Neural progenitor cell (in vitro differentiated cells): ENCODE measurements at regions not wholly inside any gene's neighbourhood (a gene's known extent, or its start where the extent isn't known, plus 50 kb on each side); places are given as distances from the start of the nearest gene placed in this dataset.
A peak's percentile ranks its signal among the peaks of the same experiment; 100 is the strongest.

Experiments
- DNase-seq: peaks from one replicate; pipeline ENCODE4 v3.0.0-alpha.2; 2016; ENCODE audit warnings: low spot score
- H2AFZ ChIP-seq: fragments of 200-600 bp; sonication (generic); replicated peaks from 2 replicates; pipeline ENCODE4 v1.6.1; 2016; ENCODE audit warnings: antibody characterized with exemption
- H3F3A ChIP-seq: fragments of 200-600 bp; sonication (generic); 2 replicates; pipeline ENCODE4 v1.6.1; 2016; ENCODE audit warnings: antibody characterized with exemption, low read depth
- H3K27ac ChIP-seq: fragments of 200-600 bp; sonication (generic); 2 replicates; pipeline ENCODE4 v1.5.1; 2016; ENCODE audit warnings: mild to moderate bottlenecking
- H3K27me3 ChIP-seq: fragments of 200-600 bp; sonication (generic); 2 replicates; pipeline ENCODE4 v1.6.1; 2016; ENCODE audit warnings: mild to moderate bottlenecking, moderate library complexity
- H3K36me3 ChIP-seq: fragments of 200-600 bp; sonication (generic); 2 replicates; pipeline ENCODE4 v1.5.1; 2016
- H3K4me1 ChIP-seq: fragments of 200-600 bp; sonication (generic); 2 replicates; pipeline ENCODE4 v1.6.1; 2016; ENCODE audit warnings: mixed run types
- H3K4me2 ChIP-seq: fragments of 200-600 bp; sonication (generic); 2 replicates; pipeline ENCODE4 v1.6.1; 2016
- H3K4me3 ChIP-seq: fragments of 200-600 bp; sonication (generic); 2 replicates; pipeline ENCODE4 v1.5.1; 2016
- H3K79me2 ChIP-seq: fragments of 200-600 bp; sonication (generic); 2 replicates; pipeline ENCODE4 v1.6.1; 2016; ENCODE audit warnings: low read depth
- H3K9ac ChIP-seq: fragments of 200-600 bp; sonication (generic); 2 replicates; pipeline ENCODE4 v1.6.1; 2016
- H3K9me3 ChIP-seq: fragments of 200-600 bp; sonication (generic); 2 replicates; pipeline ENCODE4 v1.5.1; 2016; ENCODE audit warnings: low read depth
- H4K20me1 ChIP-seq: fragments of 200-600 bp; sonication (generic); 2 replicates; pipeline ENCODE4 v1.6.1; 2016; ENCODE audit warnings: low read depth
- H3K27ac Mint-ChIP-seq: 3 replicates; pipeline ENCODE4 v1.8.0; 2021; ENCODE audit warnings: mixed read lengths
- H3K27me3 Mint-ChIP-seq: 2 replicates; pipeline ENCODE4 v1.8.0; 2022; ENCODE audit warnings: low read depth, mild to moderate bottlenecking, inconsistent platforms, moderate library complexity, mixed read lengths; ENCODE audit not compliant: insufficient read depth
- H3K36me3 Mint-ChIP-seq: 3 replicates; pipeline ENCODE4 v1.8.0; 2021; ENCODE audit warnings: mixed read lengths
- H3K4me1 Mint-ChIP-seq: 3 replicates; pipeline ENCODE4 v1.8.0; 2021; ENCODE audit warnings: mixed read lengths
- H3K4me3 Mint-ChIP-seq: 3 replicates; pipeline ENCODE4 v1.8.0; 2021; ENCODE audit warnings: mild to moderate bottlenecking, moderate library complexity, mixed read lengths
- H3K9me3 Mint-ChIP-seq: 3 replicates; pipeline ENCODE4 v1.8.0; 2020; ENCODE audit warnings: mixed read lengths
- EZH2 ChIP-seq: fragments of 200-600 bp; sonication (generic); IDR thresholded peaks from 2 replicates; pipeline ENCODE4 v1.6.1; 2017; ENCODE audit warnings: antibody characterized with exemption, mild to moderate bottlenecking, moderate library complexity
- EZH2phosphoT487 ChIP-seq: fragments of 200-600 bp; sonication (generic); IDR thresholded peaks from 2 replicates; pipeline ENCODE4 v1.6.1; 2017; ENCODE audit warnings: antibody characterized with exemption
- TF ChIP-seq, protein P1 (sequence below): fragments of 200-600 bp; sonication (generic); IDR thresholded peaks from 2 replicates; pipeline ENCODE4 v1.5.1; 2017; ENCODE audit warnings: antibody characterized with exemption, mild to moderate bottlenecking

DNA sequence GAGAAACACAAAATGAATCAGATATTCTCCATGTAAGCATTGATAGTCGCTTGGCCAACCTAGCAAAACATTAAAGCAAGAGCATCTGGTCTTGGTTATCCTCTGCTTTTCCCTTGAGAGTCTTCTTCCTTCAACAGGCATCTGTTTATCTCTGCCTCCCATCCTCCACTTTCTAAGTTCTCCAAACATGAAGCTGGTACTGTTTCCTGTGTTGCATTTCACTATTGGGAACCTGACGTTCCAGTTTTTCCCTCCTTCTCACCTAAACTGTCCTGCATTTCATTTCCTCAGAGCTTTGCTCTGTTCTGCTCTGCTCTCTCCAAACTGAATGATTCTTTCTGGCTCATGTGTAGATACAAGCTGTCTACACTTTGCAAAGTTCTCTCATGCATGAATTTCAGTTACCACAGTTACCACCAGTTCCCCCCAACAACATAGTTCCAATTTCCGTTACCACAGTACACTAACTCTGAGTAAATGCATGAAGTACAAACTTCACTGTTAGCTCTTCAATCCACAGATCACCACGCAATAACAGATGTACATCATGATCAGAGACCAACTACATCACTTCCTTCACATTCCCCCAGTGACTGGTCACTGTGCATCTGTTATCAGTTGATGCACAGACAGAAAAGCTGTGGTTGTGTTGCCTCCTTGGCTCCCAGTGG lies 86.7 kb upstream of the F13A1 start:
- peak overlapping the region; percentile 42 for H2AFZ ChIP-seq
- TF ChIP-seq, protein P1, sequence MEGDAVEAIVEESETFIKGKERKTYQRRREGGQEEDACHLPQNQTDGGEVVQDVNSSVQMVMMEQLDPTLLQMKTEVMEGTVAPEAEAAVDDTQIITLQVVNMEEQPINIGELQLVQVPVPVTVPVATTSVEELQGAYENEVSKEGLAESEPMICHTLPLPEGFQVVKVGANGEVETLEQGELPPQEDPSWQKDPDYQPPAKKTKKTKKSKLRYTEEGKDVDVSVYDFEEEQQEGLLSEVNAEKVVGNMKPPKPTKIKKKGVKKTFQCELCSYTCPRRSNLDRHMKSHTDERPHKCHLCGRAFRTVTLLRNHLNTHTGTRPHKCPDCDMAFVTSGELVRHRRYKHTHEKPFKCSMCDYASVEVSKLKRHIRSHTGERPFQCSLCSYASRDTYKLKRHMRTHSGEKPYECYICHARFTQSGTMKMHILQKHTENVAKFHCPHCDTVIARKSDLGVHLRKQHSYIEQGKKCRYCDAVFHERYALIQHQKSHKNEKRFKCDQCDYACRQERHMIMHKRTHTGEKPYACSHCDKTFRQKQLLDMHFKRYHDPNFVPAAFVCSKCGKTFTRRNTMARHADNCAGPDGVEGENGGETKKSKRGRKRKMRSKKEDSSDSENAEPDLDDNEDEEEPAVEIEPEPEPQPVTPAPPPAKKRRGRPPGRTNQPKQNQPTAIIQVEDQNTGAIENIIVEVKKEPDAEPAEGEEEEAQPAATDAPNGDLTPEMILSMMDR: no peak
- H3K9me3 ChIP-seq: no peaks in the 10 kb centered on the region
- H4K20me1 ChIP-seq: no peaks in the 10 kb centered on the region
- Mint-ChIP-seq H3K9me3 (no peaks in the 10 kb centered on the region), H3K27ac (no peak overlapping the region), H3K36me3 (no peaks in the 10 kb centered on the region), H3K4me1 (no peaks in the 10 kb centered on the region), H3K4me3 (no peak overlapping the region), H3K27me3 (no peaks in the 10 kb centered on the region)
- H3K4me3 ChIP-seq: no peak overlapping the region
- H3K79me2 ChIP-seq: no peaks in the 10 kb centered on the region
- no peak overlapping the region for H3K9ac ChIP-seq
- H3K36me3 ChIP-seq: no peaks in the 10 kb centered on the region
- DNase-seq: no peak
- H3F3A ChIP-seq: no peaks in the 10 kb centered on the region
- H3K27ac ChIP-seq: no peak overlapping the region
- no peaks in the 10 kb centered on the region for H3K4me1 ChIP-seq
- no peaks in the 10 kb centered on the region for H3K27me3 ChIP-seq
- H3K4me2 ChIP-seq: no peak overlapping the region

DNA sequence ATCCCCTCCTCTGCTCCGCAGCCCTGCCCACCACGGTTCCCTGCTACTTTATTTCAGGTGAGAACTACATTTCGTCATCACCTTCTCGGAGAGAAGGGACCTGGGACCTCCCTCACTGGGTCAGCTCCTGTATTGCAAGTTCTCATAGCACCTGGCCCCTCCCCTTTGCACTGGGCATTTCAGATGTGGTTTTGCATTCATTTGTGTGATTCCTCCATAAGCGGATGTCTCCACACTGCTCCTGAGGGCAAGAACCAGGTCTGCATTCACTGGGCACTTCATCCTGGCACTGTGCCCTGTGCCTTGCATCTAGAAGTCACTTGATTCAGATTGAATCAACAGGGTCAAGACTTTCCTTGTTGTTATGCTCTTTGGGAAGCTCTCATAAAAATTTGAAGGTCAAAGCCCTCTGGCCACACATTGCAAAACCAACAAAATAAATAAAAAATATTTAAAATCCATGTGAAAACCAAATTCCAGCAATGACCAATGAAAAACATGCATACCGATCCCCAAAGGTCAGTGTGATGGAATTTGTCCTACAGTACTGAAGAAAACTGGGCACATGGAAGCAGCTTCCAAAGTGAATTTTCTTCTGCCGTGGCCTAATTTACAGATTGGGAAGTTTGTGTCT lies 89.1 kb upstream of the F13A1 start:
- H3K27me3 ChIP-seq: no peaks in the 10 kb centered on the region
- H3F3A ChIP-seq: no peaks in the 10 kb centered on the region
- H3K4me1 ChIP-seq: no peaks in the 10 kb centered on the region
- no peak overlapping the region for H2AFZ ChIP-seq
- no peak overlapping the region for H3K9ac ChIP-seq
- no peaks in the 10 kb centered on the region for H4K20me1 ChIP-seq
- no peaks in the 10 kb centered on the region for H3K36me3 ChIP-seq
- no peaks in the 10 kb centered on the region for H3K9me3 Mint-ChIP-seq
- TF ChIP-seq, protein P1: no peak
- TF ChIP-seq EZH2: no peak
- TF ChIP-seq EZH2phosphoT487: no peak
- H3K79me2 ChIP-seq: no peaks in the 10 kb centered on the region
- H3K36me3 Mint-ChIP-seq: no peaks in the 10 kb centered on the region
- no peak for DNase-seq
- no peaks in the 10 kb centered on the region for H3K4me1 Mint-ChIP-seq
- no peak overlapping the region for H3K4me3 Mint-ChIP-seq
- no peaks in the 10 kb centered on the region for H3K9me3 ChIP-seq
- no peak overlapping the region for H3K4me2 ChIP-seq
- H3K27me3 Mint-ChIP-seq: no peaks in the 10 kb centered on the region
- no peak overlapping the region for H3K27ac Mint-ChIP-seq
- H3K4me3 ChIP-seq: no peak overlapping the region
- no peak overlapping the region for H3K27ac ChIP-seq

DNA sequence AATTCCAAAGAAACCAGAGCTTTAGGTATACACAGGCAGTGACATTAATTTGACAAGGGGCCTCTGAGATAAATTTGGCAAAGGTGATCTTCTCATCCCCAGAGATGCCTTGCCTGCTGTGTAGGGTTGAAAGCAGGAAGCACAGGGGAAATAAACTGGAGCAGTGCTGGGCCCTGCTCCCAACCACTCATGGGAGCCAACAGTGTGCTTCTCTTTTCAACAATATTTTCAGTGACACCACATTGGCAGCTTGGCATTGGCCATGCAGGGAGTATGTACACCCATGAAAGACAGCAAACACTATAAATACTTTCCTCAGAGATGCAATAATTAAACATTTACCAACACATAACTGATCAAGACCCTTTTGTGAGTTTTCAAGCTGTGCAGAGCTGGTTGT lies 90.7 kb upstream of the F13A1 start:
- no peaks in the 10 kb centered on the region for H3K4me1 Mint-ChIP-seq
- no peaks in the 10 kb centered on the region for H4K20me1 ChIP-seq

More for the DNA sequence above, 90.7 kb upstream of the F13A1 start:
- Histone ChIP-seq H3F3A (no peaks in the 10 kb centered on the region), H3K4me3 (no peak overlapping the region), H3K27me3 (no peaks in the 10 kb centered on the region), H3K79me2 (no peaks in the 10 kb centered on the region), H2AFZ (no peak overlapping the region), H3K27ac (no peak overlapping the region), H3K9me3 (no peaks in the 10 kb centered on the region), H3K36me3 (no peaks in the 10 kb centered on the region), H3K4me1 (no peaks in the 10 kb centered on the region), H3K9ac (no peak overlapping the region), H3K4me2 (no peak overlapping the region)
- DNase-seq: no peak
- Mint-ChIP-seq H3K27me3 (no peaks in the 10 kb centered on the region), H3K36me3 (no peaks in the 10 kb centered on the region), H3K27ac (no peak overlapping the region), H3K9me3 (no peaks in the 10 kb centered on the region), H3K4me3 (no peak overlapping the region)
- TF ChIP-seq EZH2phosphoT487 (no peak), EZH2 (no peak)
- TF ChIP-seq, protein P1: no peak
